T-helper 2 cell treated with Interferon-gamma antibody and Interleukin-4, amounts not matched to agents 100 ng/mL and 5 ng/mL, for 36 hours (primary cell): ENCODE measurements at regions not wholly inside any gene's neighbourhood (a gene's known extent, or its start where the extent isn't known, plus 50 kb on each side); places are given as distances from the start of the nearest gene placed in this dataset.

Experiments used
- intact Hi-C: fragments of 100-400 bp; cut with micrococcal nuclease; formaldehyde crosslinking; loops from one replicate; pipeline ENCODE4 v1.15.1; 2023

DNA sequence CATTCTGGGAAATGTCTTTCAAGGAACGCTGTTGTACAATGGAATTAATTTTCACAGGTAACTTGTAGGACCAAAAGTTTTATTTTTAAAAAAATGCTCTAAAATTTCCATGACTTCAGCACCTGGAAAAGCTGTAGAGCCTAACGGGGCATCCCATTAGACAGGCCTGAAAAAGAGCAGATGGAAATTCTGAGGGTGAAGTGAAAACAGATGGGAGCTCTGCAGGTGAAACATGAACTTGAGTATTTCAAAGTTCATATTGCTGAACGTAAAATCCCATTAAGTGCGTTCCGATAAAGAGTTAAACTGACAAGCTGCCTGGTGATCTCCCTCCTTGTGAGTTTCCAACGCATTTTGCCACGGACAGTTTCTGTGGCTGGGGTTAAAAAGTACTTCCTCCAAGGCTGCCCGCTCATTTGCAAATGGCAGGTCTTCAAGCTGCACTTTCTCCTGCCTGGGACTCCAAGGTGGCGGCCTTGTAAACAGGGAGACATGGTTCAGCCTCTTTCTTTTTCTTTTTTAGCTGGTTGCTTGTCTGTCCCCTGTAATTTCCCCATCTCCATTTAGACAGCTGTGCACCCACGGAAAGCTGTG lies 450.4 kb downstream of the FGF9 start:
- intact Hi-C loops: no loop called here

DNA sequence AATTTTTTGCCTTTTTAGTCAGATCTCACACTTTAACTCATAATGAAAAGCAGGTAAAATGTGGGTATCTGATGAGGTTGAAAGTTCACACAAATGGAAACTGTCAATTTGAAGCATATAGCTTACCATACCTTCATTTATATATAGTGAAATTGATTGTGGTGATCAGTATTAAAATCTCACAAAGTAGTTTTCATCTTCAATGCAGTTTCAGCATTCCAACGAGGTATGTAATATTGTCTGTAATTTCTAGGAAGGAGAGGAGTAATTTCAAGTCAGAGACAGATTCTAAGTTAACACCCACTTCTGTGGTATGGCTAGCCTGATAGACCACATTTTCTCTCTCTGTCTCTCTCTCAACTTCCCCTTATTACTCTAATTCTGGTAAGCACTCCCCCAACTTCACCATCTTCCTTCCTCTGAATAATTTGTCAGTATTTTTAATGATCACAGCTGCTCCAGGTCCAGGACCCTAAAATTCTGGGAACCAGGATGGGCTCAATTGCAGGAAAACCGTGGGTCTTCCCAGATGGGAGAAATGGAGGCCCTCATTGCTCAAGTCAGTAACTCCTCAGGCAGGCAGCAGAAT lies 455.7 kb downstream of the FGF9 start:
- intact Hi-C loops: no loop called here

DNA sequence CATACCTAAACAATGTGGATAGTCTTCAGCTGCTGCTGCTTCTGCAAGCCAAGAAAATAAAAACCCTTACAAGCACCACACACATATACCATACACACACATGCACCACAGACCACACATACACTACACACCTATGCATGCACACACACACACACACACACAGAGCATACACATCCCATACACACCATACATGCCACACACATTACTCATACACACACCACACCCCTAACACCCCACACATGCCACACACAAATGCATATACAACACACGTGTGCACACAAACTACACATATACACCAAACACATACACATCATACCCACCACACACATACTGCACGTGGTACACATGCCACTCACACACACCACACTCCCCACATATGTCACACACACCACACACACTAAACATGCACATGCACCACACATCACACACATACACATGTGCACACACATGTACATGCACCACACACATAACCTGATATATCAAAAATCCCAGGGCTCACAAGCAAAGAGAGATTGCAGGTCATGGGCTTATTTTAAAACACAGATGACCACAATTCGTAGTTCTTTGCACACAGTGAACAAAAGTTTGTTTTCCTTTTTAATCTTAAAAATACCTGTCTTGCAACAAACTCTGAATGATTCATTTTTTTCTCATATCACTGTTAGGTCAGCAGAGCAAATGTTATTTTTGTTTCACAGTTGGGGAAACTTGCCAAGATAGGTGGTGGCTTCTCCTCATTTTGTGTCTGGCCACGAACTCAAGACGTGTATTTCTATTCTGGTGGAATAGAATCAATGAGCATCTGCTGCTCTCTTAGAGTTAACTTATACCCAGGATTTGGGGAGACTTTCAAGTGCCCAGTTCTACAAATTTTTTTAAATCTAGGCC lies 456.6 kb downstream of the FGF9 start:
- intact Hi-C loops: no loop called here

DNA sequence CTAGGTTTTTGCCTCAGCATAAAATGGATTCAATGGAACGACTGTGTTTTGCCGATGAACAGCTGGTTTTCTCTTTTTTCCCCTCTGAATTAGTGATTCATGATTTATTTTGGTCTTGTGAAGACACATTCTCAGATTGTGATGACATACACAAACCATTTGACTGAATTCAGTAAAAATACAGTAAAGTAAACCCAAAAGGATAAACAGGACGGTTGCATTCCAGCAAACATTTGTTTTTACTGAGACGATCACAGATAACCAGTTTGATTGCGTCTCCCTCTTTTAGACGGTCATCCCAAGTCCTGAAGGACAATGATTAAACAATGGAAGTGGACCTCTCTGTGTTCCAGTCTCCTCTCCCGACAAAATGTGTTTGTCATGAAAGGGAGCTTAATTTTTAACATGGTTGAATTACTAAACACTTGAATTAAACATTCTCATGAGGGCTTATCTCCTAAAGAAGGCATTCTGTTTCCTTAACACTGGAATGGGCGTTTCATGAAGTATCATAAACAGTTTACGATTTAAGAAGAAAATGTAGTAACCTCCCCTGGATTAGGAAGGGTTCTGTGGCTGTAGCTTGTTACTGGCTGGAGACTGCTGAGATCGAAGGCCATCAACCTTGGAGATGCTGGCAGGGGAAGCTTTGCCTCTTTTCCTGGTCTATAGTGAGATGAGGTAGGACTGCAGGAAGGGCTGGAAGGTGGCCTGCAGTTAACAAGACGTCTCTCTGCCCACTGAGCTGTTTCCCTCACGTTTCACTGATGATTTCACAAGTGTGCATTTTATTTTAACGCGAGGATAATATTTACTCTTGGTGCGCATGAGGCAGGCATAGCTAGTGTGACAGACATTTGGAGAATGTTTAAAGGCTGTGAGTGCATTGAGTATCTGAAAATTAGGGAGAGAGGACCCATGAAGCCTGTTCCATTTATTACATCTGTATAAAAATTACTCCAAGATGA lies 457.9 kb downstream of the FGF9 start:
- intact Hi-C loops: no loop called here

DNA sequence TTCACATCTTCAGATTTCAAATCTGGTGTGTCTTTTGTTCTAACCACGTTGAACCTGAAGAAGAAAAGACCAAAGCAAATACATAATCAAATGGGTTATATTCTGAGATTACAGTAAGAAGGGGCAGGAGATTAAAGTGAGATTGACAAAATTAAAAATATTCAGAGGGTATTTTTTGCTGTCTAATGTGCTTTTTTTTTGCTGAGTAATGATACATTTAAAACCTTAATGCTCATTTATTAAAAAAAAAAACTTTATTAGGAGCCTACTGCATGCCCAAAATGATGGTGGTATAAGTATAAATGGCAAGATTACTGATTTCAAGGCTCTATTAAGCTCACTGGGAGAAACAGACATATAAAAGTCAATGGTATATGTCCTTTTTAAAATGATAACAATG lies 459.4 kb downstream of the FGF9 start:
- intact Hi-C loops: no loop called here

DNA sequence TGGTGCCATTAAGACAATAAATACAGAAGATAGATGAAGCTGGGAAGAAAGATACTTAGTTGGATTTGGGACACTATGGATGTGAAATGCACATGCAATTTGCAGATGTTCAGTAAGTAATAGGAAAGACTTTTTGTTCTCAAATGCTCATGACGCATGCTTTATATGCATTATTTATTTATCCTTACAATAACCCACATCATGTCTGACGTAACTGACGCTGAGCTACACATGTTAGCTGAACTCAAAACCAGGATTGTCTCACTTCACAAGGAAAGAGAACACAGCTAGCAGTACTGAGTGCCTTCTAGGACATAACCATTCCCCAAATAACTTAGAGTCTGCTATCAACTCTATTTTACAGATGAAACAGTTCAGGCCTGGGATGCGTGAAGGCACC lies 463.4 kb downstream of the FGF9 start:
- intact Hi-C loops: no loop called here

DNA sequence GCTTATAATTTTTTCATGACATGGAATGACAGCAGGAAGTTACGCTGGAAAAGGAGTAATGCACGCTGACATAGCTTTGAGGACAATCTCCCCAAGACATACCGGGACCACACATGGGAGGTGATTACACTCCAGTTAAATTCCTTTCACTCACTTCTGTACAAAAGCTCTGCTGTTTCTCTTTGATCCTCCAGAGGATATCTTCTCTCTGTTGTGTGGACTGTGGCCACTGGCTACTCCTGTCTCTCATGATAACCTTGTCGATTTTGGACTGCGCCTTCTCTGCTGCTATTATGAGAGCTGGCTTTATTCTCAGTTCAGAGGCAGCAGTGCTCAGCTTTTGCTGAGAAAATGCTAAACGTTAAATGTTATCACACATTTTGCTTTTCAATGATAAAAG lies 464.6 kb downstream of the FGF9 start:
- intact Hi-C loops: no loop called here

DNA sequence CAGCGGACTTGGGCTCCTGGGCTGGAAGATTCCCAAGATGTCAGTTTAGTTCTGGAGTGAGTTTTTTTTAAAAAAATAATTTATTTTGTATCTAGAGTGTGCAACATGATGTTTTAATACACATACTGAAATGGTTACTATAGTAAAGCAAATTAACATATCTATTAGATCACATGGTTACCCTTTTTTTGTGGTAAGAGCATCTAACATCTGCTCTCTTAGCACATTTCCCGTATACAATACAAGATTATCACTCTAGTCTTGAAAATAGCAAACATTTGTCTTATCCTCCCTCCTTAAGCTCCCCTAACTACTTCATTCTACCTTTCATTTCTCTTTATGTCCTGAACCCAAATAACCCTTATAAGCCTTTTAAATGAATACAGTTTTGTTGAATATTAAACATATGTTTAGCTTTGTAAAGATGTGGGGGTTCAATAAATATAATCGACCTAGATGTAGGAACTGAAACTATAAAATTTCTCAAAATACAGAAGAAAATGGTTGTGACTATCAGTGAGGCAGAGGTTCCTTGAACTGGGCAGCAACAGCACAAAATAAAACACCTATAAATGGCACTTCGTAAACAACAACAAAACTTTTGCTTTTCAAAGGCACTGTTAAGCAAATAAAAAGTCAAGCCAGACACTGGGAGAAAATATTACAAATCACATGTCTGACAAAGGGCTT lies 466.6 kb downstream of the FGF9 start:
- intact Hi-C loops: no loop called here

DNA sequence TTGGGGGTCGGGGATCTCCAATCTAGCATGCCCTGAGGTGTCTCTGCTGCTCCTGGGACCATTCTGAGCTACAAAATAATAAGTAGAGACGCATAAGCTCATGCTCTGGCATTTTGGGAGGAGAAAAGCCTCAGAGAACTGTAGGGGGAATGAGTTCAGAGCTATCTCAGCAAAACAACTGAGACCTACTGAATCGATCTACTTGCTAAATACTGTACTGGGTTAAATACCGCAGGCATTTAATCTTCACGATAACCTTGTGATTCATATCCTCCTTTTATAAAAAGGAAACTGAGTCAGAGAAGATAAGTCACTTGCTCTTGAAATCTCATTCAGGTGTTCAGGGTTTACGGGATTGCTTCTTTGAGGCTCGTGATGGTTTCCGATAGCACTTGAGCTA lies 468.1 kb downstream of the FGF9 start:
- intact Hi-C loops: no loop called here

DNA sequence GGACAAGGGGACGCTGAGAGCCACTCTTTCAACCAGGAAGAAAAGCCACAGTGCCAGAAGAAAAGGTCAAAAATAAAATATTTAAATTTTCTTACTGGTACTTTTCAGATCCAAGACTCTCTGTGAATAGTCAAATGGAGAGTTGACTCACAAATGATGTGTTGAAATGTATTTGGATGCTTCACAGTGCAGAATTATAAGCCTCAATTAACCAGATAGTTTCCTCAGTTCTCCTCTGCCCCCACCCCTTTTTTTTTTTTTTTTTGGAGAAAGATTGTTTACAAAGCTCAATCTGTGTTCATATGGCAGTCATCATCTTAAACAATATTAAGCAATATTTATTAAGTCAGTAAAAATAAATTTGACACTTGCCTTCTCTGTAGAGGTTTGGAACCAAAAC lies 470.8 kb downstream of the FGF9 start:
- intact Hi-C loops: no loop called here

DNA sequence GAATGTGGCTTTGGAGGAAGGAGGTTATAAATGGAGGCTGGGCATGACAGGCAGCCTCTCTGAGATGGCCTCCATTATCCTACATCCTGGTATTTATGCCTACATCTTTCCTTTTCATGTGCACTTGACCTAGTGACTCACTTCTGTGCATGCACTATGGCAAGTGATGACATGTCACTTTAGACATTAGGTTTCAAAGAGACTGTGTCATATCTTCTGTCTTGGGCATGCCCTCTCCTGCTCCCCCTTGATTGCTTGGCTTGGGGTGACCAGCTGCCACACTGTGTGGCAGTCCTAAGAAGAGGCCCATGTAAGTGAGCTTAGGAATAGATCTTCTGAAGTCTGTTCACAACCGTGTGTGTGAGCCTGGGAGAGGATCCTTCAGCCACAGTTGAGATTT lies 472.8 kb downstream of the FGF9 start:
- intact Hi-C loops: no loop called here

DNA sequence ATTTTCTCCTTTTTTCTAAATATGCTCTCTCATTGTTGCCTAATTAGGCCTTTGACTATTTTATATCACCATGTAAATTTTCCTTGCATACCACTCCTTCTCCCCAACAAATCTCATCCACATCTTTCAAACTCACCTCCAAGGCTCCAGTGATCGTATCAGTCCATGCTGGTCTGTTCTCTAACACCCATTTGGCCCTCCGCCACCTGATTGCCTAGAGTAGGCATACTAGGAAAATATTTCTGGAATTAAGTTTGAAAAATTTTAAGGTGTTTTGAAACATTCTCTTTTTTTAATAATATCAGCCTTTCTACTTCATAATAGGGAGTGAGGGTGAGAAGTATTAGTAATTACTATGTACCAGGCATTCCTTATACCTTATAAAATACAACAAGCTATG lies 473.9 kb downstream of the FGF9 start:
- intact Hi-C loops: no loop called here

DNA sequence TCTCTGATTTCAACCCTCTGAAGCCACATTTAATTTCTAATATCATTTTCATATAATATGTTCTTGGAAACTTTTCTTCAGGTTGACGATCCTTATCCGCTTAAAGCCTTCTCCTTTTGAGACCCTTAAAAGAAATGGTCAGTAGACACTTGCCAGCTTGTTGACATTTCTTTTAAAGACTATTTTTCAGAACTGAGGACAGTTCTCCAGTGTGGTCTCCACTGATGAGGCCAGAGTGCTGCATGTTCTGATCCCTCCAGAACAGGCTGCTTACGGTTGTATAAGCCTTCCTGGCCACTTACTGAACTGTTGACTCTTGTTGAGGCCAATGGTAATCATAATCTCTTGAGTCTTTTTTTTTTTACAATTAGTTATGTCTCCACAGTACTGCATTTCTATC lies 477.3 kb downstream of the FGF9 start:
- intact Hi-C loops: no loop called here

DNA sequence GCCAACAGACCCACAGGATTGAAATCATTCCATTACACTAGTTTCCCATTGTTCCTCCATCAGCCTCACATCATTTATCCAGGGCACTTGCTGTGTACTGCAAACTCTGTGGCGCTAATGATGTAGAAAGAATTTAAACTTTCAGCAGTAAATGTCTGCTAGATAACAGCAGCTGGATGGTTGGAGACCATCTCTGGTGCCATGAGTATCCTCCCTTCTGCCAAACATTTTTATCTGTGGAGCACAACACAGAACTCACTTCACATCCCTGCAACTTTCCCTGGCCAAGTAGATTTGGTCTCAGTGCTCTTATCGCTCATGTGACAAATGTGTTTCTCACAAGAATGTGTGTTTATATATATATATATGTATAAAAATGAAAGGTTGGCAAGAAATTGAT lies 481.9 kb downstream of the FGF9 start:
- intact Hi-C loops: no loop called here

DNA sequence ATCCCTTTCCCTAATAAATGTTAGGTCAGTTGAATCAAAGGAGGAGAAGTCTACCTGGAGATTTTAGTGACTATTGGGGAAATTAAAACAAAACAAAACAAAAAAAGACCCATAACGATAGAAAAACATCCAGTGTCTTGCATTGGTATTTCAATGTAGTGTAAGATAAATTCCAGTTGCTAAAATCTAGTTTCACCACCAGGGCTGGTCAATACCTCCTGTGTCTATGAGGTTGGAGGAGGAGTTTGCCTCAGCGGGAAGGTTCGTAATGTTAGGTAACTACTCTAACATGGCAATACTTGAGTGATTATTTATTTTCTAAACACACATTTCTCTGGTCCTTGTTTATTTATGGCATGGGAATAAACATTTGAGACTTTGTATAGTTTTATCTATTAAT lies 483.2 kb downstream of the FGF9 start:
- intact Hi-C loops: no loop called here

DNA sequence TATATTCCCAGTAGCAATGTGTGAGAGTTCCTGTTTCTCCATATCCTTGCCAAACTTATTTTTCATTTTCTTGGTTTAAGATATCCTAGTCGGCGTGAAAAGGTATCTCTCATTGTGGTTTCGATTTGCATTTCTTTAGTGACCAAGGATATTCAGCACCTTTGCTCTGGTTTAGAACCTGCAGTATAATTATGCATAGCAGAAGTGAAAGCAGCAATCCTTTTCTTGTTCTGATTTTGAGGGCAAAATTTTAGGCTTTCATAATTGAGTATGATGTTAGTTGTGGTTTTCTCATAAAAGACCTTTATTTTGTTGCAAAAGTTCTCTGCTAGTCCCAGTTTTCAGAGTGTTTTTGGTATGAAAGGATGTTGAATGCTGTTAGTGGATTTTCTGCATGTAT lies 491.0 kb downstream of the FGF9 start:
- intact Hi-C loops: loop anchor here (5.0 to 10.0 kb wide), 2 partner anchors 47 to 100 kb away; no protein-coding TSS in a partner anchor

DNA sequence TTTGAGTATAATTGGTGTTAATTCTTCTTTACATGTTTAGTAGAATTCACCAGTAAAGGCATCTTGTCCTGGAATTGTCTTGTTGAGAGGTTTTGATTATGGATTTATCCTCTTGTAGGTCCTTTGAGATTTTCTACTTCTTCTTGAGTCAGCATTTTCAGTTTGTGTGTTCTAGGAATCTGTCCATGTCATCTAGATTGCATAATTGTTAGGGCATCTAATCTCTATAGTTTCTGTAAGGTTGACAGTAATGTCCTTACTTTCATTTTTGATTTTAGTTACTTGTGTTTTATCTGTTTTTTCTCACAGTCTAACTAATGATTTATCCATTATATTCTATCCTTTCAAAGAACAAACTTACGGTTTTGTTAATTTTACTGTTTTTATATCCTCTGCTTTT lies 492.0 kb downstream of the FGF9 start:
- intact Hi-C loops: loop anchor here (5.0 to 10.0 kb wide), 2 partner anchors 48 to 101 kb away; no protein-coding TSS in a partner anchor

DNA sequence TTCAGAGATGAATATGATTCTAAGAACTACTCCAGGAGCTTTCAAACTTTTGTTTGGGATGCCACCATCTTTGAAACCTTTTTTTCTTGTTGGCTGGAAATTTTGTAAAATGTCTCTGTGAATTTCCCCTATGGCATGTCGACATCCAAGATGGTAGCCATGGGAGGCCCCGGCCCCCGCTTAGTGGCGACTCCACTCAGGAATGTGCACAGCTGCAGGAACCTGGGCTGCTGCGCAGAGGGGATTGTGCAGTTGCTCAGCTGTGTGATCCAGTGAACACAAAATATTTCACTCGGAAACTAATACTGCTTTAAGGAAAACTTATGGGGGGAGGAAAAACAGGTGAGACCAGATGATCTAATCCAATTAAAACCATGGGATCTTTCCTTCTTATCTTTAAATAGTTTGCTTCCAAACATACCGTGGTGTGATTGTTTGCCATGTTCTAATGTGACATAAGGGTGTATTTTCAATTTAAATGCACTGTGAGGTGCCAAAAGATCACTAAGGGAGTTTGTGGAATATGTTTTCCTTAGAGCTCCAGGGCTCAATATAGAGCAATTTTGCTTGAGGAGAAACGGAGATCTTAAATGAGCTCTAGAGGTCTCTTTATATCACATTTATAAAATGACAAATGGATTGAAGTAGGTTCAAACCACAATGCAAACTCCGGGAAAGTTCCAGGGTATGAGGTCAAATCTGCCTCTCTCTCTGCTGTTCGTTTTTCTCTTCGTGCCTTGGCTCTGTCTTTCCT lies 497.7 kb downstream of the FGF9 start:
- intact Hi-C loops: loop anchor here (10.0 kb wide), 1 partner anchor 54 kb away; no protein-coding TSS in a partner anchor

DNA sequence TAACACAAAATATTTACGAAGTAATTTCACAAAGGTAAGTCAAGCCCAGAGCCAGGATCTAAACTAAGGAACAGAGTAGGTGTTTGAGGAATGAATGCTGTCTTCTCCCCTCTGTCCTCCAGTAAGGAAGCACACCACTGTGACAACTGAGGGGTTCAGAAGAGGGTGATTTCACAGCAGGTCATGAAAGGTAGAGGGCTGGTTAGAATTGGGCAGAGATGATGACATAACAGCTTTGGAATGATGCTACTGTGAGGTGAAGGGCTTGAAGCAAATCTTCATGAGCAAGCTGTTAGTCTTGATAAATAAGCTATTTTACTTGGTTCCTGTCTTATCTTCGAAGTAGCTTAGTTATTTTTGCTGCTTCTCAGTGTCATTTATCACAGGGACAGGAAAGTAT lies 498.6 kb downstream of the FGF9 start:
- intact Hi-C loops: loop anchor here (10.0 kb wide), 1 partner anchor 55 kb away; no protein-coding TSS in a partner anchor

DNA sequence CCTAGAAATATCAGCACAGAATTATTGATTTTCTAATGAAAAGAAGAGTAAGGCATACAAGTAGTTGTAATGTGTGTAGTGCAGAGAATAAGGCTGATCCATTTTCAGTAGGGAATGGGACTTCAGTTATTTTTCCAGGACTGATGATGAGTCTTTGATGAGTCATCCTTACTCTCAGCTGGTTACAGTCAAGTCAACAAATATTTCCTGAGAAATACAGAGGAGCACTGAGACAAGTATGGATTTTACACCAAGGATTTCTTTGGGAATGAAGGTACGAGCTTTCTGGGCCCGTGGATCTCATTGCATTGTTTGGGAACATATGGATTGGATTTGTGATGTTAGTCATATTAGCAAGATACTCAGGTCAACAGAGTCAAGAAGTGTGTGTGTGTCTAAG lies 502.7 kb downstream of the FGF9 start:
- intact Hi-C loops: no loop called here
